Activated CD4-positive, alpha-beta T cell treated with anti-CD3 and anti-CD28 coated beads for 24 hours (primary cell): ENCODE measurements at regions not wholly inside any gene's neighbourhood (a gene's known extent, or its start where the extent isn't known, plus 50 kb on each side); places are given as distances from the start of the nearest gene placed in this dataset.

Experiments
- DNase-seq, 2 donors: peaks; one replicate each; pipeline ENCODE4 v3.0.0-alpha.2; 2020; ENCODE audit warnings: low read depth in 2 of 2

GRCh38 chr6:17047889-17048288 is 54.0 kb upstream of the STMND1 start:
- DNase-seq: no peak

DNA sequence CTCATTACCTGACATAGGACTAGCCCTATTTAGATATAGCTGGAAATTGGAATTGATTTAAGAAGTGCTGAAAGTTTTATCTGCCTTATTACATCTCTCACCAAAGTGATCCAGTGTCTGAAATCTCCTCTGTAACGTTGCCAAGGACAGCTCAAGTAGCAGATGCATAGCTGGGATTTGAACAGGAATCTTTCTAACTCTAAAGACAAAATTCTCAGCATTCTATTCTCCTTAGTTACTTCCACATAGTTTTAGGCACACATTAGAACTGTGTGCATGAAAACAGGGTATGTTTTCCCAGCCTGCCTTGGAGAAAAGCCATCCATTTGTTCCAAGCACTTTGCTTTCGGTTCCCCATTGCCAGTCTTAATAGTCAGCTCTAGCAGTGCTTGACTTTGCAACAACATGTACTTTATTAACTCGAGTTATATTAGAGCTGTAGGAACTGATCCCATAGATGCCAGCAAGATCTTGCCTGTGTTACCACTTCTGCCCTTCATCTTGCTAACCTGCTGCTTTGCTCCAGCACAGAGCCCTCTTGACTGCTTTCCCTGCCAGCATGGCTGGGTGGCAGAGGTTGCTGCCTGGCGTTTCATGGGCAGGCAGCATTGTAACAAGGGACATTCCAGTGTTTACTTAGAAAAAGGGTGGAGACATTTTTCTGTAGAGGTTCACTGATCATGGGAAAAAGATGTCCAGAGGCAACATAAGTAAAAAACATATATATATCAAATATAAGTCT is 56.1 kb upstream of the STMND1 start:
- DNase-seq: no peak

- DNase-seq: no peak
Observed at GRCh38 chr6:17043148-17043522, 58.7 kb upstream of the STMND1 start.

- no peak for DNase-seq
Observed at GRCh38 chr6:17042422-17043147, 59.3 kb upstream of the STMND1 start.

DNA sequence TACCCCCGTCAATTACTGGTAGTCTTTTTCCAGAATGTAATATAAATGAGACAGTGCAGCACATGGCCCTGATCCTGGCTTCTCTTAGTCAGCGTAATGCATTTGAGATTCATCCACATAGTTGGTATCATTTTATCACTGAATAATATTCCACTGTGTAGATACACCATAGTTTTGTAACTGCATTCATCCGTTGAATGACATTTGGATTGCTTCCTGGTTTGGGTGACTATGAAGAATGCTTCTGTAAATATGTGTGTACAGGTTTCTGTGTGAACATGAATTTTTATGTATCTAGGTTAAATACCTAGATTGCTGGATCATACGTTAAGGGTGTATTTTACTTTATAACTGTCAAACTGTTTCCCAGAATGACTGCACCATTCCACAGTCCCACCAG is 62.6 kb upstream of the STMND1 start:
- no peak for DNase-seq

GRCh38 chr6:17038316-17038715 is 63.5 kb upstream of the STMND1 start:
- no peak for DNase-seq

GRCh38 chr6:17036065-17036393 is 65.8 kb upstream of the STMND1 start:
- no peak for DNase-seq

DNA sequence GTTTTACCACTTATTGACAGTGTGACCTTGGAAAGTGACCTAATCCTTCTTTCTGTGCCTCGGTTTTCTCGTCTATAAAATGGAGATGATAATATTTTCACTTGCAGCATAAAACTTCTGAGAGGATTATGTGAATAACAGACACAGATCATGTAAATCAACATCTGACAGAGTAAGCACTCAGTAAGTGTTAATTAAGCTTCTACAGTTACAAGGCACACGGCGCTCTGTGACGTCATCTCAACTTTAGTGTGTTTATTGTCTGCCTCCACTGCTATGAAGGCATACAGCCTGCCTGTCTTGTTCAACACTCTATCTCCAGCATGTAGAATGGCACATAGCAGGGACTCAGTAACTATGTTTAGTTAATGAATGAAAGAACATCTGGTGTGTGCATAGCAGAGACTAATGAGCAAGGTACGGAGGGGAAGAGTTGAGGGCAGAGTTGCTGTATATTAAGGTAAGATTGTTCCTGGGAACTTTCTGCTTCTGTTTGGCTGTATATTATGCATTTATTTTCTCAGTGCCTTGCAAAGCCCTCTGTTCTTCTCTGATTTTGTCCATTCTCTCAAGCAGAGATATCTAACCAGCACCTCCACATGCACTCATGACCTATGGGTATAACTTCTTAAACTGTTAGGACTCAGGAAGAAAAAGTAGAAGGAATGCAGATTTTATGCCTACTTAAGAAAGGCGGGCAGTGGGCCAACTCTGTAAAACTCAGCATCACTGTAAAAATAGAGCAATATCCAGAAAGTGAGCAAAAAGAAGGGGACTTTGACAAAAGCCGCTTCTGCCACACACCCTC is 66.4 kb upstream of the STMND1 start:
- DNase-seq: no peak

GRCh38 chr6:17033746-17034145 is 68.1 kb upstream of the STMND1 start:
- no peak for DNase-seq

GRCh38 chr6:17032988-17033634 is 68.7 kb upstream of the STMND1 start:
- DNase-seq: no peak

DNA sequence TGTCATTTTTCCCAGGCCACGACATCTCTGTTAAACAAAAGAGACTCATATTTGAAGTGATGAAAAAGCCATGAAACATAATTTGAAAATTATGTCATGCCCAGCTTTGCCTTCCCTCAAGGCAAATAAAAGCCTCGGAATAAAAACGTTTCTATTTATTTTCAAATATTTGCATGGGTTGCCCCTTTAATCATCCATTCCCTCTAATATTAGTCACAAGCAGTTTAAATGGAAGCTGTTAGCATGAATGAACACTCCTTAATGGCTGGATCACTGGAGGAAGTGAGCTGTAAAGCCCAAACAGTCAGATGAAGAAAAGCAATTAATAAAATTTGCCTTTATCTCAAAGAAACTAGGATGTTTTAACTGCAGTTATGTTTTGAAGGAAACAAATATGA is 69.3 kb upstream of the STMND1 start:
- no peak for DNase-seq

DNA sequence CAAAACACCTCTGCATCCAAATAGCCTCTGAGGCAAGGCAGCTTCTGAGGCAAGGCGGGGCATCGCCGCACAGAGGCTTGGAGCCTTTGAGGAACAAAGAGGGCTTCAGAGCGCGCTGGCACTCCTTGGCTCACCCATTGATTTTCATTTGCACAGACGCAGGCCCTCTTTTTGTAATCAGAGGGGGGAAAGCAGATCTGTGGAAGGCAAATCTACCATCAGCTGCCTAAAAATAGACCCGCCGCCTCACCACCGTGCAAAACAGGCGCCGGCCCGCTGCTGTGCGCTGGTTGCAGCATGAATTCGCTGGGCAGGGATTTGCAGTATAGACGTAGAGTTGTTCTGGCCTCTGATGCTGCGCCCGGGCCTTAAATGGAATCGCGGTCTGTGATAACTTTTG is 69.9 kb upstream of the STMND1 start:
- DNase-seq: no peak

DNA sequence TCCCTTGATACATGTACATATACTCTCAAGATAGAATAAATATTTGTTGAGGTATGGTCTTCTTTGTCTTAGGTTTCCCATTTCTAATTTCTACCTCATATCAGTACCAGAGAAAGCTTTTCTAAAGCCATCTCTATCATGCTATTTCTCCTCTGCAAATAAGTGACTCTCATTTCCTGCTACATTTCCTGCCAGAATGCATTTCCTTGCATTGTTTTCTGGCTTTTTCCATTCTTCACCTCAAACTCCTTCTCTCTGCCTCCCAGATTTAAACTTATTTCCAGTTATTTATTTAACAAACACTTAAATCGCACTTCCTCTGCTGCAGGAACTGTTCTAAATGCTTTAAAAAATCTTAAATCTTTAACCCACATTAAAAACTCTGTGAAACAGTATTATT is 74.4 kb upstream of the STMND1 start:
- no peak for DNase-seq

DNA sequence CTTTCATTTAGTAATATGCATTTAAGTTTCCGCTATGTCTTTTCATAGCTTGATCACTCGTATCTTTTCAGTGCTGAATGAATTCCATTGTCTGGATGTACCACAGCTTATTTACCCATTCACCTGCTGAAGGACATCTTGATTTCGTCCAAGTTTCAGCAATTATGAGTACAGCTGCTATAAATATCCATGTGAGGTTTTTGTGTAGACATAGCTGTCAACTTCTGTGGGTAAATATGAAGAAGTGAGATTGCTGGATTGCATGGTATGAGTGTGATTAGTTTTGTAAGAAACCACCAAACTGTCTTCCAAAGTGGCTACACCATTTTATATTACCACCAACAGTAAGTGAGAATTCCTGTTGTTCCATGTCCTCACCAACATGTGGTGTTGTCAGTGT is 79.2 kb upstream of the STMND1 start:
- no peak for DNase-seq

DNA sequence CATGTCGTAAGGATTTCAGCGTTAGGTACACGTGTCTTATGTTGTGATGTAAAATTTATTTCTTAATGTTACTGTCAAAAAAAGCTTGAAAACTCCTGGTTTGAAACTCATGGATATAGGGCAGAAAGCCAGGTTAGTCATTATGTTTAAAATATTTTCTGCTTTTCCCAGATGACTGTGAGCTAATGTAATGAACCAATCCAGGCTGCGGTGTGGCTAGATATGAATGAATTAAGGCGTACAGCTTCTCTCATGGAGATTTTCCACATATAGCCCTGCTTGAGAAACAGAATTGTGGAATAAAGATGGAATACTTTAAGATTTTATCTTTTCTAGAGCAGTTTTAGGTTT is 80.3 kb upstream of the STMND1 start:
- no peak for DNase-seq

DNA sequence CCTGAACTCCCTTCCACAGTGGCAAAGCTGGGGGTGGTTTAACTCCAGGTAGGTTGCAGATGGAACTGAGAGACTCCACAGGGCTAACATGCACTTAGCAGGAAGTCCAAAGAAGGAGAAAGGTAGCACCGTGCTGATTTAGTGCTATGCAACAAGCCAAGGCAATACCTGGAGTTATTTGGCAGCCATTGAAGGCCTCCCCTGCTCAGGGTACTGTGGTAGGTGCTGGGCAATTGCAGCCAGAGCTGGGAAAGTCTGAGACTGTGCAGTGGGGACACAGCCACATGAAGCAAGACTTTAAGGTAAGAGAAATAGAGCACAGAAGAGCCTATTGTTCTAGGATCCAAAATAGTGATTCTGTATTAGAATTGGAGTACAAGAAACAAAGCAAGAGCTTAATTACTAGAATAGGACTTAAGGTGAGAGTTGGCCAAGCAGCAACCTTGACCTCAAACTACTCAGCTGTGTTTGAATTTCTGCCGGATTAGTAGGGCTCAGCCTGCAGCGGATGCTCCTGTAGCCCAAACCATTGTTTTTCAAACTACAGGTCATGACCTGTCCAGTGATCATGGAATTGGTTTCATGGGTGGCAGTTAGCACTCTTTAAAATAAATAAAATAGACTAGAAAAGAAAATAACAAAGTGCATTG is 80.8 kb upstream of the STMND1 start:
- no peak for DNase-seq

- DNase-seq: no peak
Observed at GRCh38 chr6:17018425-17018824, 83.4 kb upstream of the STMND1 start.

DNA sequence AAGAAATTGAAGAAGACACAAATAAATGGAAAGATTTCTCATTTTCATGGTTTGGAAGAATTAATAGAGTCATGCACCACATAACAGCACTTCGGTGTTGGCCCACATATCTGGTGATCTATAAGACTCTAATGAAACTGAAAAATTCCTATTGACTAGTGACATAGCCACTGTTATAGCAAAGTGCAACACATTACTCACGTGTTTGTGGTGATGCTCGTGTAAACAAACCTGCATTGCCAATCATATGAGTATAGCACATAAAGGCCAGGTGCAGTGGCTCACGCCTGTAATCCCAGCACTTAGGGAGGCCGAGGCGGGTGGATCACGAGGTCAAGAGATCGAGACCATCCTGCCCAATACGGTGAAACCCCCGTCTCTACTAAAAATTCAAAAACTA is 84.4 kb upstream of the STMND1 start:
- DNase-seq: no peak

- DNase-seq: no peak
Observed at GRCh38 chr6:17015551-17016381, 86.1 kb upstream of the STMND1 start.

GRCh38 chr6:17015144-17015543 is 86.7 kb upstream of the STMND1 start:
- DNase-seq: no peak

GRCh38 chr6:17013701-17014100 is 88.1 kb upstream of the STMND1 start:
- no peak for DNase-seq
